Calu3 (cell line): ENCODE measurements at regions not wholly inside any gene's neighbourhood (a gene's known extent, or its start where the extent isn't known, plus 50 kb on each side); places are given as distances from the start of the nearest gene placed in this dataset.
"Not testable (repeated sequence)": the region's sequence is repeated elsewhere in the genome, so short reads cannot be mapped to it uniquely, and the experiment has no call there.

ENCODE experiments used
- BruUV-seq: library from RNA; stranded (reverse); fragments of 400-500 nt; replicated peaks from 2 replicates; lab custom pipeline; 2021; lab: Mats Ljungman, UMichigan
- CTCF ChIA-PET: fragments of 300-600 bp; sonication (Branson Sonifier 250); formaldehyde crosslinking; loops from one replicate; lab custom pipeline; 2022; ENCODE audit warnings: antibody characterized with exemption; lab: Charles Lee
- DNase-seq: peaks from one replicate; pipeline ENCODE4 v3.0.0; 2022
- H3K27ac Mint-ChIP-seq: one replicate; pipeline ENCODE4 v1.8.0; 2022; ENCODE audit warnings: mixed read lengths; ENCODE audit not compliant: unreplicated experiment
- H3K27me3 Mint-ChIP-seq: one replicate; pipeline ENCODE4 v1.8.0; 2022; ENCODE audit warnings: mixed read lengths; ENCODE audit not compliant: unreplicated experiment
- H3K36me3 Mint-ChIP-seq: one replicate; pipeline ENCODE4 v1.8.0; 2022; ENCODE audit warnings: mild to moderate bottlenecking, moderate library complexity, mixed read lengths; ENCODE audit not compliant: insufficient read depth, unreplicated experiment
- H3K4me1 Mint-ChIP-seq: one replicate; pipeline ENCODE4 v1.8.0; 2022; ENCODE audit warnings: mild to moderate bottlenecking, low read depth, mixed read lengths; ENCODE audit not compliant: unreplicated experiment
- H3K4me3 Mint-ChIP-seq: one replicate; pipeline ENCODE4 v1.8.0; 2022; ENCODE audit warnings: mild to moderate bottlenecking, low read depth, moderate library complexity, mixed read lengths; ENCODE audit not compliant: unreplicated experiment
- H3K9me3 Mint-ChIP-seq: one replicate; pipeline ENCODE4 v1.8.0; 2022; ENCODE audit warnings: low read depth, mixed read lengths; ENCODE audit not compliant: unreplicated experiment
- CTCF ChIP-seq: fragments of 200-600 bp; IDR thresholded peaks from one replicate; pipeline ENCODE4 v1.8.0; 2022; ENCODE audit warnings: antibody characterized with exemption; ENCODE audit not compliant: unreplicated experiment
- intact Hi-C: fragments of 100-400 bp; cut with micrococcal nuclease; formaldehyde crosslinking; loops from one replicate; pipeline ENCODE4 v1.10.0; 2022; ENCODE audit not compliant: unreplicated experiment

- H3K27ac Mint-ChIP-seq = no peak overlapping the region
- no peaks in the 10 kb centered on the region for H3K36me3 Mint-ChIP-seq
- no TSS peak for BruUV-seq
- H3K4me3 Mint-ChIP-seq = no peak overlapping the region
- intact Hi-C loops = no loop called here
- TF ChIP-seq CTCF = no peak
- H3K4me1 Mint-ChIP-seq = no peaks in the 10 kb centered on the region
- H3K9me3 Mint-ChIP-seq = no peaks in the 10 kb centered on the region
- CTCF ChIA-PET = no interaction called here
- H3K27me3 Mint-ChIP-seq = peaks cover 95% of the 10 kb centered on the region
- no peak for DNase-seq
These were observed 356.1 kb upstream of the ZFHX3 start for GRCh38 chr16:73404001-73404400.

GRCh38 chr16:73403291-73403690 lies 355.4 kb upstream of the ZFHX3 start:
- no peak for DNase-seq
- H3K36me3 Mint-ChIP-seq = no peaks in the 10 kb centered on the region
- CTCF ChIA-PET = no interaction called here
- no peak overlapping the region for H3K4me3 Mint-ChIP-seq
- intact Hi-C loops = no loop called here
- H3K4me1 Mint-ChIP-seq = no peaks in the 10 kb centered on the region
- BruUV-seq = no TSS peak
- H3K27me3 Mint-ChIP-seq = peaks cover 93% of the 10 kb centered on the region
- H3K9me3 Mint-ChIP-seq = no peaks in the 10 kb centered on the region
- TF ChIP-seq CTCF = no peak
- H3K27ac Mint-ChIP-seq = no peak overlapping the region

- H3K27ac Mint-ChIP-seq = no peak overlapping the region
- intact Hi-C loops = no loop called here
- peaks cover 93% of the 10 kb centered on the region for H3K27me3 Mint-ChIP-seq
- BruUV-seq = no TSS peak
- no peak for DNase-seq
- no peak for TF ChIP-seq CTCF
- CTCF ChIA-PET = no interaction called here
- H3K4me3 Mint-ChIP-seq = no peak overlapping the region
- no peaks in the 10 kb centered on the region for H3K4me1 Mint-ChIP-seq
- no peaks in the 10 kb centered on the region for H3K9me3 Mint-ChIP-seq
- H3K36me3 Mint-ChIP-seq = no peaks in the 10 kb centered on the region
These were observed 353.0 kb upstream of the ZFHX3 start for GRCh38 chr16:73400951-73401350.

GRCh38 chr16:73399997-73400396 lies 352.1 kb upstream of the ZFHX3 start:
- TF ChIP-seq CTCF = no peak
- no peak for DNase-seq
- no peak overlapping the region for H3K27ac Mint-ChIP-seq
- intact Hi-C loops = no loop called here
- H3K4me3 Mint-ChIP-seq = no peak overlapping the region
- H3K36me3 Mint-ChIP-seq = no peaks in the 10 kb centered on the region
- peaks cover 86% of the 10 kb centered on the region for H3K27me3 Mint-ChIP-seq
- CTCF ChIA-PET = no interaction called here
- BruUV-seq = no TSS peak
- H3K4me1 Mint-ChIP-seq = no peaks in the 10 kb centered on the region
- no peaks in the 10 kb centered on the region for H3K9me3 Mint-ChIP-seq

GRCh38 chr16:73399486-73399885 lies 351.6 kb upstream of the ZFHX3 start:
- no peak overlapping the region for H3K27ac Mint-ChIP-seq
- DNase-seq = no peak
- TF ChIP-seq CTCF = no peak
- no TSS peak for BruUV-seq
- CTCF ChIA-PET = no interaction called here
- no peaks in the 10 kb centered on the region for H3K9me3 Mint-ChIP-seq
- H3K4me3 Mint-ChIP-seq = no peak overlapping the region
- peaks cover 81% of the 10 kb centered on the region for H3K27me3 Mint-ChIP-seq
- no peaks in the 10 kb centered on the region for H3K4me1 Mint-ChIP-seq
- intact Hi-C loops = no loop called here
- H3K36me3 Mint-ChIP-seq = no peaks in the 10 kb centered on the region

- CTCF ChIA-PET, H3K27ac Mint-ChIP-seq, DNase-seq, intact Hi-C loops, H3K4me3 Mint-ChIP-seq, H3K36me3 Mint-ChIP-seq, H3K4me1 Mint-ChIP-seq, H3K9me3 Mint-ChIP-seq, BruUV-seq: not testable (repeated sequence)
- peaks cover 75% of the 10 kb centered on the region for H3K27me3 Mint-ChIP-seq
These were observed 350.7 kb upstream of the ZFHX3 start for GRCh38 chr16:73398604-73399003.
